C4-2B (cell line): ENCODE measurements at regions not wholly inside any gene's neighbourhood (a gene's known extent, or its start where the extent isn't known, plus 50 kb on each side); places are given as distances from the start of the nearest gene placed in this dataset.
"Not testable (repeated sequence)": the region's sequence is repeated elsewhere in the genome, so short reads cannot be mapped to it uniquely, and the experiment has no call there.

ENCODE experiments used
- H3K27ac ChIP-seq: fragments of 450-650 bp; 2 replicates; pipeline ENCODE4 v1.5.1; 2017
- ZFX ChIP-seq: fragments of 450-650 bp; IDR thresholded peaks from 2 replicates; pipeline ENCODE4 v1.6.1; 2017
- TF ChIP-seq, protein P1 (sequence below): fragments of 450-650 bp; conservative IDR thresholded peaks from 2 replicates; pipeline ENCODE4 v1.5.1; 2017; ENCODE audit warnings: mild to moderate bottlenecking

DNA sequence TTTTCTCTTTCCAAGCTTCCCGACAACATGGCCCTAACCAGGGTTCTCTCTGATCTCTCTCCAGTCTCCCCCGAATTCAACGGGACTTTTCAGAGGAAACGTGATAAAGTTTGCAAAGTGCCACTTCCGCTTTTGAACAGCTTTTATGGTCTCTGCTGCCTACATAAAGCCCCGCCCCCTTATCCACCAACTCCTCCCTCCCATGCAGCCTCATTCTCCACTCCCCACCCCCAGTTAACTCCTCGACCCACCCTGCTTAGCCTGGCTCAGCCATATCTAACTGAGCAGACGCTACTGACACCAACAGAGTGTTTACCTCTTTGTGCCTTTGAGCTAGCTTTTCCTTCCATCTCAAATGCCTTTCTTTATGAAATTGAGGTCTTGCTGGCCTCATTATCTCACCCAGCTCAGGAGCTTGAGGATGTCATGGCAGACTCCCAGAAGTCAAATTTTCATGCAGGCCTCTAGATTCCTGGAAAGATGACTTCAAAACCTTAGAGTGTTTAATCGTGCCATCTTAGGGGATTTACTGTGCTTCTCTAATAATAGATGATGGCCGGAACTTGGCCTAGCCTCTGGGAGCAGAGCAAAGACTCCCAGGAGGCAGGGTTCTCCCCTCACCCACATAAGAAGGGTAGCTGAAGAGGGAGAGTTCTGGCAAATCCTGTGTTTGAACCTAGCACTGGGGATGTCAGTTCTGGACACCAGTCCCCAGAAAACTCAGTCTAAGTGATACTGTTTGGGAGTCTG lies 606.0 kb downstream of the BCOR start:
- no peak overlapping the region; the same call in 1 of the 2 replicates for H3K27ac ChIP-seq
- TF ChIP-seq, protein P1, sequence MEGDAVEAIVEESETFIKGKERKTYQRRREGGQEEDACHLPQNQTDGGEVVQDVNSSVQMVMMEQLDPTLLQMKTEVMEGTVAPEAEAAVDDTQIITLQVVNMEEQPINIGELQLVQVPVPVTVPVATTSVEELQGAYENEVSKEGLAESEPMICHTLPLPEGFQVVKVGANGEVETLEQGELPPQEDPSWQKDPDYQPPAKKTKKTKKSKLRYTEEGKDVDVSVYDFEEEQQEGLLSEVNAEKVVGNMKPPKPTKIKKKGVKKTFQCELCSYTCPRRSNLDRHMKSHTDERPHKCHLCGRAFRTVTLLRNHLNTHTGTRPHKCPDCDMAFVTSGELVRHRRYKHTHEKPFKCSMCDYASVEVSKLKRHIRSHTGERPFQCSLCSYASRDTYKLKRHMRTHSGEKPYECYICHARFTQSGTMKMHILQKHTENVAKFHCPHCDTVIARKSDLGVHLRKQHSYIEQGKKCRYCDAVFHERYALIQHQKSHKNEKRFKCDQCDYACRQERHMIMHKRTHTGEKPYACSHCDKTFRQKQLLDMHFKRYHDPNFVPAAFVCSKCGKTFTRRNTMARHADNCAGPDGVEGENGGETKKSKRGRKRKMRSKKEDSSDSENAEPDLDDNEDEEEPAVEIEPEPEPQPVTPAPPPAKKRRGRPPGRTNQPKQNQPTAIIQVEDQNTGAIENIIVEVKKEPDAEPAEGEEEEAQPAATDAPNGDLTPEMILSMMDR = no peak

DNA sequence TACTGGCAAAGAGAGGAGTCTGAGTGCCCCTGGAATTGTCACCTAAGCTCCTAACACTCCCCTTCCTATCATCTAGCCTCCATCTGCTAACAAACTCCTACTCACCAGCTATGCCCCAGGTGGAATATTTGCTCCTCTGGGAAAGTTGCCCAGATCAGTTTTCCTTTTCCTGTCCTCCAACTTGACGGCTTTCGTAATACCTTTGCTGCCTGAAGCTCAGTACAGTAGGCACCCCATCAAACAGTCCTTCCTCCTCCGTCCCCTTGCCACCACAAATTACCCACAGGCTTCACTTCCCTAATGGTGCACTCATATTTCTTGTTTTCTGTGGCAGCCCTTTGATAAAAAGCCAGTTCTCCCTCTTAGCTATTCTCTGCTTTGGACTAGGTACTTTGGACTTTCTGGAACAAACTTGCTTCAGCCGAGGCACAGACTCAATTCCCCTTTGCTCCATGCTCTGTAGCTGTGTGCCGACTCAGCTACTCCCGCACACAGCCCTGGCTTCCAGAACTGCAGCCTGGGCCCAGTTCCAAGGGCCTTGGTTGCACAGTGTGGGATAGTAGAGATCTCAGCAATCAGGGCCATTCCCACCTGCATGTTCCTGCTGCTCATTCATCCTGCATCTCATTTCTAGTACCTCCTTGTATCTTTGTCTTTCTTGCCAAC lies 605.1 kb downstream of the BCOR start:
- peak overlapping the region; percentile 26; the same call in 1 of the 2 replicates for H3K27ac ChIP-seq
- TF ChIP-seq, protein P1 = no peak
- TF ChIP-seq ZFX = no peak

DNA sequence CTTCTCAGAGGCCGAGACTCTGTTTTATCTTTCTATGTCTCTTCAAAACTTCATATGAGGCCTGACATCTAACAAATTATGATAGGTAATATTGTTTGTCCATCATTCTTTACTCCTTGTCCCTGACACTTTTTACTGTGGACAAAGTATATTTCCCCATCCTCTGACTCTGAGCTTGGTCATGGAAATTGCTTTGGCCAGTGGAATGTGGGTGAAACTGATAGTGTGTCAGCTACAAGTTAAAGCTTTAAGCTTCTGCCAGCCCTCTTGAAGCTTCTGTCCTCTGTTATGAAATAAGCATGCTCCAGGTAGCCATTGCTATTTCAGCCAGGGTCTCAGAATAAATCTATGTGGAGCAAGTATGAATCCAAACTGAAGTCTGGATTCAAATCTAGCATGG lies 604.6 kb downstream of the BCOR start:
- H3K27ac ChIP-seq = 0 out of 2 replicates have a peak overlapping the region, but pooled peaks have one; percentile 26
- no peak for TF ChIP-seq ZFX
- TF ChIP-seq, protein P1 = no peak

DNA sequence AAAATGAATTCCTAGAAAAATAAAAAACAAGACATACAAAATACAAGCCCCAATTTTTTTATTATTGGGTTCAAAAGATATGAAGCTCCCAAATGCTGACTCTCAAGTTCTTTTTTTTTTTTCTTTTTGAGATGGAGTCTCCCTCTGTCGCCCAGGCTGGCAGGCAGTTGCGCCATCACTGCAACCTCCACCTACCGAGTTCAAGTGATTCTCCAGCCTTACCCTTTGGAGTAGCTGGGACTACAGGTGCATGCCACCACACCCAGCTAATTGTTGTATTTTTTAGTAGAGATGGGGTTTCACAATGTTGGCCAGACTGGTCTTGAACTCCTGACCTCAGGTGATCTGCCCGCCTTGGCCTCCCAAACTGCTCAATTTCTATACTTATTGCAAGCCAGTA lies 600.6 kb downstream of the BCOR start:
- H3K27ac ChIP-seq = not testable (repeated sequence)

DNA sequence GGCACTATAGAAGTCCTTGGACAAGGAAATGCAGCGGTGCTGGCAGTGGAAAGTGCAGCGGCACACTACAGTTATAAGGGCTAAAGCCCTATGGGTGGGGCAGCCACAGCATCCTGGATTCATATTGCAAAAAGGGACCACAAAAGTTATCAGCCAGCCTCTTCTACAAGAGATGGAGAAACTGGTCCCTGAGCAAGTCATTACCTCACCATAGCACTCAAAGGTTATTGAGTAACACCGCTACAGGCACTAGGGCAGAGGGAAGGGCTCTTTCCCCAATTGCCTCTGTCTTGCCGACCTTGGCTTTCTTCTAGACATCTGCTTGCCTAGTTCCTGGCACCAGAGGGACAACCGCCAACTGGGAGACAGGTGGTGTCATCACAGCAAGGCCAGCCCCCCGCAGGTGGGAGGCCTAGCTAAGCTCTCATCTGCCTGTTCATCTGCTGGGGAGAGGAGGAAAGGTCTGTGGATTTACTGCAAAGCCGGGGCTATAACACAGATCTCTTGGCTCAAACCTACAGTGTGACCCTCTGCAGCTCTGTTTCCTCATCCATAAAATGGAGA lies 600.0 kb downstream of the BCOR start:
- no peak overlapping the region for H3K27ac ChIP-seq
- TF ChIP-seq ZFX = no peak
- TF ChIP-seq, protein P1 = no peak

DNA sequence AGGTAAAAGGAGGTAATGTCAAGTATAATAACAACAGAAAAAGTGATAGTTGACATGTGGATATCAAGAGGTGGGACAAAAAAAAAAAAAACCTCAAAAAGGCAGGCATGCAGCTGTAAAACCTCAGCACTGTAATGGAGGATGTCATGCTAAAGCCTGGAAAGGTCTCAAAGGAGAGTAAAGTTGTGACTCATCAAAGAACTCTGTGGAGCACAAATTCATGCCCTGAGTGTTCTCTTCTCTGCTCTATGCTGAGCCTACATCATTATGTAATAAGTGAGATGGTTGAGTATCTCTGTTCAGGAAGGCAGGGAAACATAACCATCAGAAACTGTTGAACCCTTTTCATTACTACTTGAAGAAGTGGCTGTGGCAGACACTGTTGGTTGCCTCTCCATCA lies 597.8 kb downstream of the BCOR start:
- TF ChIP-seq, protein P1 = no peak
- TF ChIP-seq ZFX = no peak

DNA sequence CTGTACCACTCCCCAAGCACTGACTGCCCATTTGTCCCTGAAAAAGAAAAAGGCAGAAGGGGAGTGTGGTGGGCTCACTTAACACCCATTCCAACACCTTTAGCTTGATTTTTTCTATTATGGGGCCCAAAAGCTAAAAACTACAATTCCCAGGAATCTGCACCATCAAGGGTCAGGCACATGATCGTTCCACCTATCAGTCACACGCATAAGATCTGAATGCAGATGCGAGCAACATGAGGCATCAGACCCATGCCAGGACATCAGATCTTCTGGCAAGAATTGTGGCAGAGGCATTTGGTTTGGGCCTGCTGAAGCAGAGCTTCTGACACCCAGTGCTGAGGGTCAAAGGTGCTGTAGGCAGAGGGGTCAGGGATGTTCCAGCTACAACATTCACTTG lies 595.9 kb downstream of the BCOR start:
- no peak overlapping the region for H3K27ac ChIP-seq
- TF ChIP-seq ZFX = no peak
- TF ChIP-seq, protein P1 = no peak

More for the DNA sequence above, 597.8 kb downstream of the BCOR start:
- H3K27ac ChIP-seq = no peak overlapping the region
